ENCODE measurements at regions not wholly inside any gene's neighbourhood (a gene's known extent, or its start where the extent isn't known, plus 50 kb on each side); places are given as distances from the start of the nearest gene placed in this dataset.

GRCh38 chr3:25169151-25169550 is 258.9 kb upstream of the RARB start:
- Histone ChIP-seq H3K79me2 (ENCODE audit: insufficient read depth, low read depth) (no peaks in the 10 kb centered on the region), H3K36me3 (ENCODE audit: insufficient read depth) (no peaks in the 10 kb centered on the region), H2AFZ (ENCODE audit: low read depth) (no peak overlapping the region), H3K4me2 (no peak overlapping the region), H3K27ac (no peak overlapping the region), H3K4me3 (IDR thresholded peaks at IDR 0.05; ENCODE audit: insufficient read depth, low read depth, low read length) (no peak overlapping the region), H4K20me1 (ENCODE audit: insufficient read depth) (no peaks in the 10 kb centered on the region), H3K4me1 (ENCODE audit: low read depth, poor library complexity, severe bottlenecking) (no peaks in the 10 kb centered on the region), H3K27me3 (ENCODE audit: insufficient read depth, low read depth) (no peaks in the 10 kb centered on the region), H3K9ac (no peak overlapping the region)
- TF ChIP-seq CTCF (conservative IDR thresholded peaks at IDR 0.05; ENCODE audit: low read depth, low read length) = no peak

GRCh38 chr3:25170021-25170420 is 258.0 kb upstream of the RARB start:
- no peaks in the 10 kb centered on the region for H3K4me1 ChIP-seq (ENCODE audit: low read depth, poor library complexity, severe bottlenecking)
- TF ChIP-seq CTCF (conservative IDR thresholded peaks at IDR 0.05; ENCODE audit: low read depth, low read length) = no peak
- no peak overlapping the region for H3K4me3 ChIP-seq (IDR thresholded peaks at IDR 0.05; ENCODE audit: insufficient read depth, low read depth, low read length)
- no peak overlapping the region for H2AFZ ChIP-seq (ENCODE audit: low read depth)
- no peak overlapping the region for H3K9ac ChIP-seq
- no peak overlapping the region for H3K4me2 ChIP-seq
- H3K27me3 ChIP-seq (ENCODE audit: insufficient read depth, low read depth) = no peaks in the 10 kb centered on the region
- H3K36me3 ChIP-seq (ENCODE audit: insufficient read depth) = no peaks in the 10 kb centered on the region
- H3K79me2 ChIP-seq (ENCODE audit: insufficient read depth, low read depth) = no peaks in the 10 kb centered on the region
- no peak overlapping the region for H3K27ac ChIP-seq
- H4K20me1 ChIP-seq (ENCODE audit: insufficient read depth) = no peaks in the 10 kb centered on the region

- no peak overlapping the region for H3K4me2 ChIP-seq
Measured at GRCh38 chr3:25171118-25171807, 256.8 kb upstream of the RARB start.

DNA sequence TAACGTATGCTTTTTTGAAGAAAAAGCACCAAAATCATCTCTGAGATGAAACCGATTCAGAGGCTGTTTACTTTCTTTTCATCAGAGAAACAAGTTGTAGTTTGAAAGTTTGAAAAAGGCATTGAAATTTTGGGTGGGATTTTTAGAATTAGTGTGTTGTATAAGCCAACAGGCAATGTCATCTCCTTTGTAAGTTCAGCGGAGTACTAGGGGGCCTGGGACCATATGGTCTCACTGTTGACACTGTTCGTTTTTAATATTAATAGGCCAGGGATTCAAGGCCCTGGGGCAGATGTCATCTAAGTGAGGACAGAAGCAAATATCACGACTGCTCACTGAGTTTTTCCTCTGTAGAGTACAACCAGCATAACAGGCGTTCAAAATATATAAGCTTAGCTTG is 256.2 kb upstream of the RARB start:
- no peak overlapping the region for H3K4me3 ChIP-seq (IDR thresholded peaks at IDR 0.05; ENCODE audit: insufficient read depth, low read depth, low read length)
- H3K4me1 ChIP-seq (ENCODE audit: low read depth, poor library complexity, severe bottlenecking) = no peaks in the 10 kb centered on the region
- H3K79me2 ChIP-seq (ENCODE audit: insufficient read depth, low read depth) = no peaks in the 10 kb centered on the region
- H3K27me3 ChIP-seq (ENCODE audit: insufficient read depth, low read depth) = no peaks in the 10 kb centered on the region
- TF ChIP-seq CTCF (conservative IDR thresholded peaks at IDR 0.05; ENCODE audit: low read depth, low read length) = no peak
- no peak overlapping the region for H3K4me2 ChIP-seq
- H3K27ac ChIP-seq = no peak overlapping the region
- H3K36me3 ChIP-seq (ENCODE audit: insufficient read depth) = no peaks in the 10 kb centered on the region
- H4K20me1 ChIP-seq (ENCODE audit: insufficient read depth) = no peaks in the 10 kb centered on the region
- no peak overlapping the region for H3K9ac ChIP-seq
- no peak overlapping the region for H2AFZ ChIP-seq (ENCODE audit: low read depth)

More at GRCh38 chr3:25171118-25171807, 256.8 kb upstream of the RARB start:
- Histone ChIP-seq H3K4me3 (IDR thresholded peaks at IDR 0.05; ENCODE audit: insufficient read depth, low read depth, low read length) (no peak overlapping the region), H3K4me1 (ENCODE audit: low read depth, poor library complexity, severe bottlenecking) (no peaks in the 10 kb centered on the region), H3K27me3 (ENCODE audit: insufficient read depth, low read depth) (no peaks in the 10 kb centered on the region), H3K79me2 (ENCODE audit: insufficient read depth, low read depth) (no peaks in the 10 kb centered on the region), H3K9ac (no peak overlapping the region), H3K27ac (no peak overlapping the region), H2AFZ (ENCODE audit: low read depth) (no peak overlapping the region), H3K36me3 (ENCODE audit: insufficient read depth) (no peaks in the 10 kb centered on the region), H4K20me1 (ENCODE audit: insufficient read depth) (no peaks in the 10 kb centered on the region)
- TF ChIP-seq CTCF (conservative IDR thresholded peaks at IDR 0.05; ENCODE audit: low read depth, low read length) = no peak

All from KMS-11 (cell line).